ENCODE measurements at regions not wholly inside any gene's neighbourhood (a gene's known extent, or its start where the extent isn't known, plus 50 kb on each side); places are given as distances from the start of the nearest gene placed in this dataset.
"Not testable (repeated sequence)": the region's sequence is repeated elsewhere in the genome, so short reads cannot be mapped to it uniquely, and the experiment has no call there.

DNA sequence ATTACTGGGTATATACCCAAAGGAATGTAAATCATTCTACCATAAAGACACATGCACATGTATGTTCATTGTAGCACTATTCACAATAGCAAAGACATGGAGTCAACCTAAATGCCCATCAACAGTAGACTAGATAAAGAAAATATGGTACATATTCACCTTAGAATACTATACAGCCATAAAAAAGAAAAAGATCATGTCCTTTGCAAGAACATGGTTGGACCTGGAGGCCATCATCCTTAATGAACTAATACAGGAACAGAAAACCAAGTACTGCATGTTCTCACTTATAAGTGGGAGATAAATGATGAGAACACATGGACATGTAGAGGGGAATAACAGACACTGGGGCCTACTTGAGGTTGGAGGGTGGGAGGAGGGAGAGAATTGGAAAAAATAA lies 133.2 kb upstream of the RASA1 start:
- DNase-seq (ENCODE audit: low read depth in 1 of 2, low spot score in 1 of 2): not testable (repeated sequence)

GRCh38 chr5:87136096-87136495 lies 131.6 kb upstream of the RASA1 start:
- no peak for DNase-seq (ENCODE audit: low read depth in 1 of 2, low spot score in 1 of 2)

GRCh38 chr5:87136733-87137132 lies 130.9 kb upstream of the RASA1 start:
- DNase-seq (ENCODE audit: low read depth in 1 of 2, low spot score in 1 of 2): no peak

GRCh38 chr5:87137283-87137682 lies 130.4 kb upstream of the RASA1 start:
- no peak for DNase-seq (ENCODE audit: low read depth in 1 of 2, low spot score in 1 of 2)

DNA sequence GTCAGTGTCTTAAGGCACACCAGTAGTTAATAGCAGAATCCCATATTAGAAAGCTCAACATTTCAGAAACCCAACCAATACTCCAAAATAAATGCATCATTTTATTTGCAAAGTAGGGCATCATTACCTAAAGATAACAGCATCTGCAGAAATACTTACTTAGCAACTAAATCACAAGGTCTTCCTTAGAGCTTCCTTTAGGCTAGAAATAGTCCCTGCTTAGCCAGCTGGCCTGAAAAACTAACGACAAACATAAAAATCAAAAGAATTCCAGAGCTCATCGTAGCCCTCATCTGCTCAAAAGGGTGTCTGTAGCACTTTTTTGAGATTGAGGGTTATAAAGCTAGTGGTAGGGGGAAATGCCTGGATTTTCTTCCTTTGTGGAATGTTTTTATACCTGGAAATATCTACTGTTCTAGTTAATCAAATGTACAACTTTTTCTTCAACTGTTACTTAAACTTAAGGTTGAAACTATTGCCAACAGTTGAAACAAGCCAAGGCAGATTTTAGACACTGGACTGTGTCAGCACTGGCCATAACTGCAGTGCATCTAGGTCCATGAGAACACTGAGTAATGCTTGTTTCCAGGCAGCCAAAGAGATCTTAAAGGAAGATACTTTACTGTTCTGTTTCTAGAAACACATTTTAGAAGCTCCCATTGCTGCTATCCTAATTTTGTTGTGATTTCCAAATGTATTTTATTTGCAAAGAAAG lies 129.4 kb upstream of the RASA1 start:
- DNase-seq (ENCODE audit: low read depth in 1 of 2, low spot score in 1 of 2): no peak

GRCh38 chr5:87139795-87140194 lies 127.9 kb upstream of the RASA1 start:
- no peak for DNase-seq (ENCODE audit: low read depth in 1 of 2, low spot score in 1 of 2)

GRCh38 chr5:87141544-87141943 lies 126.1 kb upstream of the RASA1 start:
- no peak for DNase-seq (ENCODE audit: low read depth in 1 of 2, low spot score in 1 of 2)

- DNase-seq (ENCODE audit: low read depth in 1 of 2, low spot score in 1 of 2): not testable (repeated sequence)
Observed at GRCh38 chr5:87145853-87146252, 121.8 kb upstream of the RASA1 start.

DNA sequence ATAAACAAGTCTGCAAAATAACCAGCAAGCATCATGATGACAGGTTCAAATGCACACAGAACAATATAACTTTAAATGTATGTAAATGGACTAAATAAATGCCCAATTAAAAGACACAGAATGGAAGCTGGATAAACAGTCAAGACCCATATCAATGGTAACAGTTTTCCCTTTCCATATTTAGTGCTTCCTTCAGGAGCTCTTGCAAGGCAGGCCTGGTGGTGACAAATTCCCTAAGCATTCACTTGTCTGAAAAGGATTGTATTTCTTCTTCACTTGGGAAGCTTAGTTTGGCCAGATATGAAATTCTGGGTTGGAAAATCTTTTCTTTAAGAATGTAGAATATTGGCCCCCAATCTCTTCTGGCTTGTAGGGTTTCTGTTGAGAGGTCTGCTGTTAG lies 120.2 kb upstream of the RASA1 start:
- no peak for DNase-seq (ENCODE audit: low read depth in 1 of 2, low spot score in 1 of 2)

DNA sequence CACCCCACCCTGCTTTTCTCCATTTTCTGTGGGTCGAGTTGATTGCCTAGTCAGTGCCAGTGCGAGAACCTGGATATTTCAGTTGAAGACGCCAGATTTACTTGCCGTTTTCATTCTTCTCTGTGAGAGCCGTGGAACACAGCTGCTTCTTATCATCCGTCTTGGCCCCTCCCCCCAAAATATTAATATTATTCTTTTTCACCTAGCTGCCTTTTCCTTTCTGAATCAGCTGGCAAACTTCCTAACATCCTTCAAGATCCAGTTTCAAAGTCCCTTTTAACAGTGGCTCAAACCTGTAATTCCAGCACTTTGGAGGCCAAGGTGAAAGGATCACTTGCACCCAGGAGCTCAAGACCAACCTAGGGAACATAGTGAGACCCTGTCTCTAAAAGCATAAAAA lies 117.1 kb upstream of the RASA1 start:
- DNase-seq (ENCODE audit: low read depth in 1 of 2, low spot score in 1 of 2): no peak

DNA sequence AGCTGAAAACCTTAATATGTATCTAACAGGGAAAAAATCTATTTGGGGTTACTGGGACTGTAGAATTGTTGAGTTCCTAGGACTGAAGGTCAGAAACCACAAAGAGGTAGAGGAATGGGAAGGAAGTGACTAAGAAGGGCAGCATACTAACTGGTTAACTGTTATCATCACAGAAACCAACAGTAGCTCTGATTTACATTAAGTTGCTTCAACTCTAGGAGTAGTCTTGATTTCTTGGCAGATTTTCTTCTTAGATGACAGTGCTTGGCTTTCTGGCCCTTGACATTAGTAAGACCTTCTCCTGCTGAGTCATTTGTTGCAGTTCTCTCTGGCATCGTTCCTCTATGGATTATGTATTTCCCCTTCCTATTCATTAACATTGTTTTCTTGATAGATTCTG lies 116.1 kb upstream of the RASA1 start:
- no peak for DNase-seq (ENCODE audit: low read depth in 1 of 2, low spot score in 1 of 2)

GRCh38 chr5:87152886-87153285 lies 114.8 kb upstream of the RASA1 start:
- DNase-seq (ENCODE audit: low read depth in 1 of 2, low spot score in 1 of 2): no peak

DNA sequence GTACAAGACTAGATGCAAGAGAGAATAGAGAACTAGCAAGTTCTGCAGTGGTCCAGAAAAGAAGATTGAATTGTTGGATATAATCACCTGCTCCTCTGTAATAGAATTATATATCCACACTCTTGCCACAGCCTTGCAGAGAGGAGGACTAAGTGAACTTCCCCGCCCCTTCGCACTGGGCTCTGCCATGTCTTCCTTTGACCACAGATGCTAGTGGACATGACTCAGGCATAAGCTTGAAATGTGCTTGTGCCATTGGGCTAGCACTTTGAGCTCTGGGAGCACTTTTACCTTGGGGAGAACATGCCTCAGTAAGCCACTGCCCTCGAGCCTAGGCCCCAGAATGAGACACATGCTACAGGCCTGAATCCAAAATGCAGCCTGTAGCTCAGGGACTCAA lies 113.5 kb upstream of the RASA1 start:
- DNase-seq (ENCODE audit: low read depth in 1 of 2, low spot score in 1 of 2): no peak

GRCh38 chr5:87155106-87155505 lies 112.6 kb upstream of the RASA1 start:
- no peak for DNase-seq (ENCODE audit: low read depth in 1 of 2, low spot score in 1 of 2)

DNA sequence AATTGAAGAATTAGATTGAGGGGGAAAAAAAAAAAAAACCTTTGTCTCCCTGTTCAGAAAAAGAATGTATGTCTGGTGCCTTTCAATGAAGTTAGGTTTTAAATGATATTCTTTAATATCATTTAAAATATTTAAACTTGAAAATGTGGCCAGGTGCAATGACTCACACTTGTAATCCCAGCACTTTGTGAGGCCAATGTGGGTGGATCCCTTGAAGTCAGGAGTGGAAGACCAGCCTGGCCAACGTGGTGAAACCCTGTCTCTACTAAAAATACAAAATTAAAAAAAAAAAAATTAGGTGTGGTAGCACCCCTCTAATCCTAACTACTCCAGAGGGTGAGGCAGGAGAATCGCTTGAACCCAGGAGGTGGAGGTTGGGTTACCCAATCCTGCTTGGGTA lies 111.1 kb upstream of the RASA1 start:
- no peak for DNase-seq (ENCODE audit: low read depth in 1 of 2, low spot score in 1 of 2)

DNA sequence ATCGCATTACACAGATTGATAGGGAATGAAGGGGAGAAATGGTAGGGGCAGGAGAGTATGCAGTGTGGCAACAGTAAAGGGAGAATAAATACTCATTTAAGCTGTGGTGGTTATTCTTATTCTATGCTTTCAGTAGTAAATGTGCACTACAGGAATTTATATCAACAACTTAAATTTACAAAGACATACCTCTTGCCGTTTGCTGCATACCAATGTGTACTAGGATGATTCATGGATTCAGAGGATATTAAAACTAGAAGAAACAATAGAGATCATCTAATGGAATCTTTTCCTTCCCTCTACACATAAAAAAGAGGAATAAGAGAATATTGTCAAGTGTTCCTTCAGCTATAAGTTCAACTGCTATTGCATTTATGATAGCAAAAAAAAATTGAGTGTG lies 103.3 kb upstream of the RASA1 start:
- no peak for DNase-seq (ENCODE audit: low read depth in 1 of 2, low spot score in 1 of 2)

GRCh38 chr5:87169300-87169991 lies 98.2 kb upstream of the RASA1 start:
- DNase-seq (ENCODE audit: low read depth in 1 of 2, low spot score in 1 of 2): no peak

- DNase-seq (ENCODE audit: low read depth in 1 of 2, low spot score in 1 of 2): no peak
Observed at GRCh38 chr5:87170799-87171198, 96.9 kb upstream of the RASA1 start.

DNA sequence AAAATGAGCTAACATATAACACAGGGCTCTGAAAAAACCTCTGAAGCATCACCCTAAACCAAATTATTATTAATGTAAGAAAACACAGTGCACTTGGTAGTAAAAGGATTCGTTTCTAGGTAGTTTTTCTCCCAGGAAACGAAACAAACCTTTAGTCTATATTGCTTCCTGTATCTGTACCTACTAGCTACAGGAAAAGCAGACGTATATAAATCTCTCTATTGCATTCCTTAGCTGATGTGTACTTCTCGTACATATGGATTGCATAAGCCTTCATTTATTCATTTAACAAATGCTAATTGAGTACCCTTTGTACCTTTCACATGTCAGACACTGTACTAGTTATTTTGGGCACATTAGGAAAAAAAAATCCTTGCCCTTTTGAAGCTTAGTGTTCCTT lies 85.0 kb upstream of the RASA1 start:
- DNase-seq (ENCODE audit: low read depth in 1 of 2, low spot score in 1 of 2): no peak

DNA sequence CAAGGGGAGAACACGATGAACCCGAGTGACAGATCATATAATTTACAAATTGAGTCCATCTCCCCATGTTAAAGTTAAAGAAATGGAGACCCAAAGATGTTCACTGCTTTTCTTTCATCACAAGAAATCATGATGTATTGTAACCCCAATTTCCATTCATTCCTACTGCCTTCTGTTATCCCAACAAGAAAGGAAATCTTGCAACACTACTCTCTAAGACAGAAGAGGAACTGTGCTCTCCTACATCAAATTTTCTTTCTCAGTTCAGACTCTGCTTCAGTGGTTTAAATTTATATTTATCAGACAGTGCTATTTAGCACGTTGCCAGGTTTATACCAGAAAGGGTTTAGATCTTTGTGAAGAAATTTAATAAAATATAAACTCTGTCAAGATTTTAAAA lies 83.8 kb upstream of the RASA1 start:
- no peak for DNase-seq (ENCODE audit: low read depth in 1 of 2, low spot score in 1 of 2)

GRCh38 chr5:87184605-87185004 lies 83.1 kb upstream of the RASA1 start:
- DNase-seq (ENCODE audit: low read depth in 1 of 2, low spot score in 1 of 2): no peak

DNA sequence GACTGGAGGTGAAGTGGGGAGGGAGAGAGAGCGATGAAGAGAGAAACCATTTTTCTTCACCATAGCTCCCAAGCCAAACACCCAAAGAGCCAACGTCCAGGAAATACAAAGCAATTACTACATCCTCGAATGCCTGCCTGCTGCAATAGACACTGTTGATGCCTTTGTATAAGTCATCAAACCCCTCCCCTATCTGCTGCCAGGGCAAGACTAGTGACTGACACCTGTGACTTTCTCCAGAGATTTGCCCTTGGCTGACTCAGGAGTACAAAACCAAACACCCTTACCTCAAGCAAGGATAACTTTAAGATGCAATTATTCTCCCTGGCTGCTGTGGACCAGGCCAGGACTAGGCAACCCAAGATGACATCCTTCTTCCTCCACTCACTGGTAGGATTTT lies 81.8 kb upstream of the RASA1 start:
- no peak for DNase-seq (ENCODE audit: low read depth in 1 of 2, low spot score in 1 of 2)

DNA sequence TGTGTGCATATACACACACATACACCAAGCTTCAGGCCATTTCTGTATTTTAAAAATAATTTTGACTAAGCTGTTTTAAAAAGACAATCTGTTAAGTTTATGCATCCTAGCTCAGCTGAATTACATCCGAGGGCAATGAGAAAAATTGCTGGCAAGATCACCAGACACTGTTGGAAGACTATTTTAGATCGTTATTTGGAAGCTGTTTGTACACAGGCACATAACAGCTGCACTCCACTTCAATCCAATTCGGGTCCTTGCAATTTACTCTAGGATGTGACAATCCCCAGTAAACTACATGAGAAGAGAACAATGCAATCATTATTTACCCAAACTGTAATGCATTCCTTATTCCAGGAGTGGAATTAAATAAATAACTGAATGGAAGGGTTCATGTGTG lies 79.3 kb upstream of the RASA1 start:
- no peak for DNase-seq (ENCODE audit: low read depth in 1 of 2, low spot score in 1 of 2)

All from stimulated activated CD4-positive, alpha-beta T cell treated with anti-CD3 and anti-CD28 coated beads, Interleukin-15, amount 100 ng/mL, for 1 hour (primary cell).